NCI-H226 (cell line): ENCODE measurements at regions not wholly inside any gene's neighbourhood (a gene's known extent, or its start where the extent isn't known, plus 50 kb on each side); places are given as distances from the start of the nearest gene placed in this dataset.
"Not testable (repeated sequence)": the region's sequence is repeated elsewhere in the genome, so short reads cannot be mapped to it uniquely, and the experiment has no call there.

Experiments
- DNase-seq: peaks from one replicate; pipeline ENCODE4 v3.0.0-alpha.2; 2015

- no peak for DNase-seq
Measured at GRCh38 chr2:16357188-16357587, 308.4 kb downstream of the CYRIA start.

GRCh38 chr2:16351541-16351940 lies 314.1 kb downstream of the CYRIA start:
- no peak for DNase-seq

- DNase-seq: no peak
Measured at GRCh38 chr2:16351137-16351536, 314.5 kb downstream of the CYRIA start.

DNA sequence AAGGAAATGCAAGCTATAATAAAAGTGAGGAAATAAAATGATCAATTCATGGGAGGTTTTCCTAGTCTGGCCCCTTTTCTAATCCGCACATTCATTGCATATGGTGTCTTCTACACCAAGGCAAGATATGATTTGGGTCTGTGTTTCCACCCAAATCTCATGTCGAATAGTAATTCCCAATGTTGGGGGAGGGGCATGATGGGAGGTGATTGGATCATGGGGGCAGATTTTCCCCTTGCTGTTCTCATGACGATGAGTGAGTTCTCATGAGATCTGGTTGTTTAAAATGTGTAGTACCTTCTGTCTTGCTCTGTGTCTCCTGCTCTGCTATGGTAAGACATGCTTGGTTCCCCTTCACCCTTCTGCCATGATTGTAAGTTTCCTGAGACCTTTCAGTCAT lies 315.4 kb downstream of the CYRIA start:
- no peak for DNase-seq

- DNase-seq: no peak
Measured at GRCh38 chr2:16349811-16350210, 315.8 kb downstream of the CYRIA start.

DNA sequence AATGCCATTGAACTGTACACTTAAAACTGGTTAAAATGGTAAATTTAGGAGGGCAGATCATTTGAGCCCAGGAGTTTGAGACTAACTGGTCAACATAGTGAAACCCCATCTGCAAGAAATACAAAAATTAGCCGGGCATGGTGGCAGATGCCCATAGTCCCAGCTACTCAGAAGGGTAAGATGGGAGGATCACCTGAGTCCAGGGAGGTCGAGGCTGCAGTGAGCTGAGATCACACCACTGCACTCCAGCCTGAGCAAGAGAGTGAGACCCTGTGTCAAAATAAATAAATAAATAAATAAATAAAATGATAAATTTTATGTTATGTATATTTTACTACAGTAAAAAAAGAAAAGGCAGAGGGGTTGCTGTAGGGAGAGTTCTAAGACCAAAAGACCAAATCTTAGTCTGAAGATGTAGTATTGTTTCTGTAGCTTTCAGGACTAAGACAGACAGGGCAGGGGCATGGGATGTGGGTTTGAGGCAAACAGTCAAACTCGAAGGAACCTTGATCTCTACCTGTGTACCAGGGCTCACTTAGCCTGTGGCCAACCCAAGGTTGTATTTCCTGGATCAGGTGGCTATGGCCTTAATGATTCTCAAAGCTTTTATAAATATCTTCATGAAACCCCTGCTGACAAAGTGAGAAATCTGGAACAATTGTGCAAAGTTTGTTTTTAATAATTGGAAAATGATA lies 316.7 kb downstream of the CYRIA start:
- DNase-seq: no peak

DNA sequence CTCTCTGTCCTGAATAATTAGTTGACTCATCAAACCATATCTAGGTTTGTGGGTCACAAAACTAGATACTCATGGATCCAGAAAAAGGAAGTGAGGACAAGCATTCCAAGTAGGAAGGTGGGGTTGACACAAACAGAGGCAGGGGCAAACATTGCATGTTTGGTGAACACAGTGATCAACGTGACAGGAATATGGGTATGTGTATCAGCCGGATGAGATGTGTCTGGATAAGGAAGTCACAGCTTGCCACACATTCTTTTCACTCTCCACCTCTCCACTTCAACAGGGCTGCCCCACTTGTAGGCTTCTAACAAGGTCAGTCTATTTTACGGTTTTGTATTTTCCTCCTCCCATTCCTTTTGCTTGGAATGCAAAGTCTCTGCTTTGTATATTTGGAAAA lies 319.0 kb downstream of the CYRIA start:
- no peak for DNase-seq

GRCh38 chr2:16345231-16345630 lies 320.4 kb downstream of the CYRIA start:
- DNase-seq: not testable (repeated sequence)

GRCh38 chr2:16339206-16339605 lies 326.4 kb downstream of the CYRIA start:
- no peak for DNase-seq

GRCh38 chr2:16338026-16338425 lies 327.6 kb downstream of the CYRIA start:
- no peak for DNase-seq

DNA sequence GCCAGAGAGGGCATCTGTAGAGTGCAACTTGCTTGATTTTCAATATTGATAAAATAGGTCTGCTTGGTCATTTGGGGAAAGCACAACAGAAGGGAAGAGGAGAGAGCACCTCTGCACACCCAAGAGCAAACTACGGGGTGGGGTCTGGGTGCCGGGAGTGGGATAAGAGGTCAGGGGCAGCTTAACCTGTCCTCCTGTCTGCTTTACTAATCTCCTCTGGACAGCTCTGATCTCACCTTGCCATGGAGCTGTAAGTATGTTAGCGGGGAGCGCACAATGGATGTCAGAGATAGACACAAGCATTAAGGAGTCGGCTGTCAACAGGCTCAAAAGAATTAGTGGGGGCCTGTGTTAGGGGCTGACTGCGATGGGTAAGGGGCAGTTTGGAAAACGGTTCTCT lies 328.7 kb downstream of the CYRIA start:
- no peak for DNase-seq

- DNase-seq: no peak
Measured at GRCh38 chr2:16336491-16336890, 329.1 kb downstream of the CYRIA start.

- DNase-seq: no peak
Measured at GRCh38 chr2:16335947-16336346, 329.7 kb downstream of the CYRIA start.

DNA sequence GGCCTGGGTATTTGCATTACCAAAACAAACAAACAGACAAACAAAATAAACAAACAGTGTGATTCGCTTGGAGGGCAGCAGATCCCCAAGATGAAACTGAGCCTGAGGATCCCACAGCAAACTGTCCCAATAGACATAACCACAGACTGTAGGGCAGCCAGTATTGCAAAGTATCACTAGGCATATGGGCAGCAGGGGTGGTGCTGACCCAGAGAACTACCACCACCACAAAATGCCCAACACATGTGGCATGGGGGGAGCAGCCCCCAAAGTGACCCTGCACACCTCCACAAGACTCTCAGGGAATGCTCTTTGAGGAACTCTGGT lies 330.1 kb downstream of the CYRIA start:
- no peak for DNase-seq

DNA sequence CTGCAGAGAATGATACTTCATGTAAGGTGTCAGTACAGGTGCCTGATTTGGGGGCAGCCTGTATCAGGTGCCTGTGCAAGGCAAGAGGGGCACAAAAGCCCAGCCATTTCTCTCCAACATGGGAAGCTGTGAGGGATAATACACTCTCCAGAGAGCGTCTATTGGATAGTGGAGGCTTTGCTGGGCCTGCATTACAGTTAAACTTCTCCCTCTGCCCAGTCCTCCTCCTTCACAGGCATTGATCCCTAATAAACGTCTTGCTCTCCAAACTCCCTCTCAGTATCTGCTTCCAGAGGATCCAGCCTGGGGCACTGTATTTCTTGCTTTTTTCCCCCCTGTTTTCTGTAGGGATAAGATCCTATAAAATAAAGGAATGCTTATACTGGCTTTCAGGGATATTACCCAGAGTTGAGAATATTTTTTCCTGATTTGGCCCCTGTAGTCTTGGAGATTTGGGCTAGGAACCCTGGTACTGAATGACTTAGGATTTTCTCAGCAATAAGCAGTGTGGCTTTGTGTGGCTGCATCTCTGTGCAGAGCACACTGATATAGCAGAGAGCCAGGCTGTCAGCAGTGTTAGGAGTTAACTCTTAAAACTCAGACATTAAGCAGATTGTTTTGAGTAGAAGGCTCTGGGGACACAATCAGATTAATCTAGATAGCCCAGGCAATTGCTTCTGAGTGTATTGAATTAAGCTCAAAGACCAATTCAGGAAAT lies 330.6 kb downstream of the CYRIA start:
- no peak for DNase-seq

GRCh38 chr2:16334366-16334765 lies 331.3 kb downstream of the CYRIA start:
- DNase-seq: no peak

DNA sequence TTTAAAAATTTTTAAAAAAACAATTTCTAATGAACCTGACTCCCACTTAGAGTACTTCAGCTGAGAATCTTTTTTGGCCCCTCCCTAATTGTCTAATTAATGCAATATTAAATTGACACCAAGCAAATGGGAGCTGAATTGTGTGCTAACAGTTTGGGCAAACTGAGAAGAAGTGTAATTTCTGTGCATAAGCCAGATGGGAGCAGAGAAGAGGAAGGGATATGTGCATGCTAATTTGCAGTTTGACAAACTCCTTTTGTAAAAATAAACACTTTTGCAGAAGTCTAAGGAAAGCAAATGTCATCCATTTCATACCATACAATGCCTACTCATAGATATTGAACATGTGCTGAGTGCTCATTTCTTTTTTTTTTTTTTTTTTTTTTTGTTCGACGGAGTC lies 332.0 kb downstream of the CYRIA start:
- no peak for DNase-seq

DNA sequence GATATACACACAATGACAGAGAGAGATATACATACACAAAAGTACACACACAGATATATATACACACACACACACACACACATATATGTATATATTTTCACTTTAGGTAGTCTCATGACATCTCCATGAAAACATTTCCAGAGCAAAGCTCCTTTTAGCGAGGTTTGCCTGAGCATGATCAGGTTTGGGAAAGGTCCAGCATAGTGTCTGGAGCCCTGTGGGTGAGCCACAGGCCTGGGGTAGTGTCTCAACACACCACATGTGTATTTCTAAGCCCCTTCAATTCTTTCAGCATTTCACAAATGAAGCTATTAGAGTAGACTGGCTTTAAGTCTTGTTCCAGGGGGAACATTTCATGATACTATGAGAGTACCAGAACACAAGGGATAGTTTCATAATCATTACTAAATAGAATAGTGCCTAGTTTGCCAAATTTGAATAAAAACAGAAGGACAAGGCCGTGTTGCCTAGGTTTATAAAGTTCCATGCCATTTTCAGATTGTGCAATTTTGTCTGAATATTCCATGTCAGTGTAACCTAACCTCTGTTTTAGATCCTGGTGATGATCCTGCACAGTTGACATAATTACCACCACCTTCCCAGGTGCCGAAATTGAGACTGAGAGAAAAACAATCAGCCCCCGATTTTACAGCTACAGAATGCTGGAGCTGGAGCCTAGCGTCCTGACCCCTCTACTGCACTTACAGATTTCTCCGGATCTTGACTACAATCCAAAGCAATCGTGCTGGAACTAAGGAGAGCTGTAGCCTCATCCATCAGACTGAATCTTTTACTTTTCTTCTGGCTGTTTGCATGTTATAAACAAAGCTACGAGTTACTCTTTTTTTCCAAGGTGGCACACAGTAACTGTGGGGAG lies 332.7 kb downstream of the CYRIA start:
- no peak for DNase-seq

DNA sequence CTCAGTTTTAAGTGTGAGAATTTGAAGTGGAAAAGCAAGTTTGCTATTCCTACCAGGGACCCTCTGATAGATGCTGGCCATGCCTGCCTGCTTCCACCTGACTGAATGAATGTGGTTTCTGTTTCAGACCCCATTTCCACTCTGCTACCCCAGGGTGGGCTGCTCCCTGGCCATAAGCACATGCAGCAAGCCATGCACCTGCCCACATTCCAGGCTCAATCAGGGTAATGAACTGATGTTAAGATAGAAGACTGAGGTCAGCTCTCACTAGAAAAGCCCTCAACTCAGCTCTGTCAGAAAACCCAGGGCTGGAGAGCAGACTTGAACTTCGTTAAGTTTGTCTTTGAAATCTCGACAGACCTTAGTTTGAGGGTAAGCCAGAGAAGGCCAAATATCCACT lies 333.9 kb downstream of the CYRIA start:
- DNase-seq: no peak

DNA sequence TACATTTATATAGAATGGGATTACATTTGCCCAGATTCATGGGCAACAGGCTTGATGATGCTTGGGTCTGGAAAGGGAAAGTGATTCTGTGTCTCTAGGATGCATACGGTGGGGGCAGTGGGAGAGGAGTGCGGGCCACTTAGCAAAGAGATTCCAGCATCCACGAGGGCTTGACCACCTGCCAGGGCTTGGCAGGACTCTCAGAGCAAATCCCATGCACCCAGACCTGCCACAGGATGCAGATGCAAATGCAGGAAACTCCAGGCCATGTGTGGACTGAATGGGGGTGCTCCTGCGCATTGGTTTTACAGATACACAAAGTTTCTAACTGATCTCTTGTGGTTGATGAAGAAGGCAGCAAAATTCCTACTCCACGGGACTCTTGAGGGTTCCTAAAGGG lies 334.7 kb downstream of the CYRIA start:
- no peak for DNase-seq

GRCh38 chr2:16330571-16330970 lies 335.1 kb downstream of the CYRIA start:
- no peak for DNase-seq

GRCh38 chr2:16330012-16330411 lies 335.6 kb downstream of the CYRIA start:
- no peak for DNase-seq

- no peak for DNase-seq
Measured at GRCh38 chr2:16329421-16329820, 336.2 kb downstream of the CYRIA start.
